ENCODE measurements at regions not wholly inside any gene's neighbourhood (a gene's known extent, or its start where the extent isn't known, plus 50 kb on each side); places are given as distances from the start of the nearest gene placed in this dataset.
"Not testable (repeated sequence)": the region's sequence is repeated elsewhere in the genome, so short reads cannot be mapped to it uniquely, and the experiment has no call there.

- no peak for TF ChIP-seq CTCF (IDR thresholded peaks at IDR 0.05)
- ATAC-seq (ENCODE audit: low FRiP score) (no peak), DNase-seq (ENCODE audit: low spot score) (no peak)
These were observed 591.5 kb downstream of the RFPL4B start for GRCh38 chr6:112938650-112939049.

- TF ChIP-seq CTCF (IDR thresholded peaks at IDR 0.05): no peak
- no peak for DNase-seq (ENCODE audit: low spot score)
- ATAC-seq (ENCODE audit: low FRiP score): no peak
These were observed 592.4 kb downstream of the RFPL4B start for GRCh38 chr6:112939563-112939962.

GRCh38 chr6:112941613-112942012 lies 594.5 kb downstream of the RFPL4B start:
- no peak for TF ChIP-seq CTCF (IDR thresholded peaks at IDR 0.05)
- ATAC-seq (ENCODE audit: low FRiP score): no peak
- DNase-seq (ENCODE audit: low spot score): no peak

- TF ChIP-seq CTCF (IDR thresholded peaks at IDR 0.05): no peak
- ATAC-seq (ENCODE audit: low FRiP score) (no peak), DNase-seq (ENCODE audit: low spot score) (no peak)
These were observed 598.9 kb downstream of the RFPL4B start for GRCh38 chr6:112946051-112946450.

GRCh38 chr6:112947507-112947906 lies 600.4 kb downstream of the RFPL4B start:
- ATAC-seq (ENCODE audit: low FRiP score) (no peak), DNase-seq (ENCODE audit: low spot score) (no peak)
- TF ChIP-seq CTCF (IDR thresholded peaks at IDR 0.05): no peak

- no peak for TF ChIP-seq CTCF (IDR thresholded peaks at IDR 0.05)
- DNase-seq (ENCODE audit: low spot score) (no peak), ATAC-seq (ENCODE audit: low FRiP score) (no peak)
These were observed 604.7 kb downstream of the RFPL4B start for GRCh38 chr6:112951829-112952228.

- ATAC-seq (ENCODE audit: low FRiP score); DNase-seq (ENCODE audit: low spot score): not testable (repeated sequence)
These were observed 608.6 kb downstream of the RFPL4B start for GRCh38 chr6:112955743-112956142.
